Natural killer cell (primary cell): ENCODE measurements at regions not wholly inside any gene's neighbourhood (a gene's known extent, or its start where the extent isn't known, plus 50 kb on each side); places are given as distances from the start of the nearest gene placed in this dataset.

Experiments
- ATAC-seq, 3 donors: fragments of 150-1000 bp in 2 of 3; fragments of 200-7000 bp in 1 of 3; cut with Tn5 transposase; 1 replicate in 1 of 3; 2 replicates in 2 of 3; pipeline ENCODE4 v1.10.0; 2021; ENCODE audit warnings: mild to moderate bottlenecking in 2 of 3, moderate library complexity in 2 of 3
- DNase-seq, 2 donors: peaks; one replicate each; pipeline versions ENCODE4 v3.0.0 to v3.0.0-alpha.2; 2013 to 2021; ENCODE audit warnings: mixed read lengths in 1 of 2
- H3K27ac ChIP-seq: one replicate; pipeline ENCODE4 v1.5.1; 2013; ENCODE audit warnings: mild to moderate bottlenecking, low read length
- H3K27me3 ChIP-seq: one replicate; pipeline ENCODE4 v1.6.1; 2013; ENCODE audit warnings: low read length; ENCODE audit not compliant: control insufficient read depth, insufficient read depth
- H3K36me3 ChIP-seq: one replicate; pipeline ENCODE4 v1.6.1; 2013; ENCODE audit warnings: low read length; ENCODE audit not compliant: control insufficient read depth, insufficient read depth
- H3K4me1 ChIP-seq: one replicate; pipeline ENCODE4 v1.6.1; 2013; ENCODE audit warnings: low read length; ENCODE audit not compliant: control insufficient read depth, insufficient read depth
- H3K4me3 ChIP-seq: one replicate; pipeline ENCODE4 v1.5.1; 2013; ENCODE audit warnings: low read length
- H3K9me3 ChIP-seq: one replicate; pipeline ENCODE4 v1.6.1; 2013; ENCODE audit warnings: low read length; ENCODE audit not compliant: control insufficient read depth, insufficient read depth
- H3K27ac Mint-ChIP-seq, 2 donors: one replicate each; pipeline ENCODE4 v1.8.0; 2022; ENCODE audit warnings: mild to moderate bottlenecking in 2 of 2, mixed read lengths in 2 of 2, moderate library complexity in 1 of 2
- H3K27me3 Mint-ChIP-seq, 2 donors: one replicate each; pipeline ENCODE4 v1.8.0; 2022; ENCODE audit warnings: low read depth in 2 of 2, mixed read lengths in 2 of 2
- H3K36me3 Mint-ChIP-seq: one replicate; pipeline ENCODE4 v1.8.0; 2022; ENCODE audit warnings: mixed read lengths
- H3K4me1 Mint-ChIP-seq, 2 donors: one replicate each; pipeline ENCODE4 v1.8.0; 2022; ENCODE audit warnings: mixed read lengths in 2 of 2
- H3K4me3 Mint-ChIP-seq: one replicate; pipeline ENCODE4 v1.8.0; 2022; ENCODE audit warnings: mild to moderate bottlenecking, moderate library complexity, mixed read lengths
- H3K9me3 Mint-ChIP-seq, 2 donors: one replicate each; pipeline ENCODE4 v1.8.0; 2022; ENCODE audit warnings: mixed read lengths in 2 of 2
- WGBS: methylation state at CpG from one replicate; pipeline ENCODE4 v1.1.7; 2013; ENCODE audit warnings: missing lambda C conversion rate; ENCODE audit not compliant: insufficient coverage; 5-methylcytosine and 5-hydroxymethylcytosine counted together
- intact Hi-C: fragments of 100-400 bp; cut with micrococcal nuclease; formaldehyde crosslinking; loops from one replicate; pipeline ENCODE4 v1.14.2; 2022
- TF ChIP-seq, protein P1 (sequence below): fragments of 200-600 bp; IDR thresholded peaks from one replicate; pipeline ENCODE4 v1.8.0; 2022; ENCODE audit warnings: antibody characterized with exemption

DNA sequence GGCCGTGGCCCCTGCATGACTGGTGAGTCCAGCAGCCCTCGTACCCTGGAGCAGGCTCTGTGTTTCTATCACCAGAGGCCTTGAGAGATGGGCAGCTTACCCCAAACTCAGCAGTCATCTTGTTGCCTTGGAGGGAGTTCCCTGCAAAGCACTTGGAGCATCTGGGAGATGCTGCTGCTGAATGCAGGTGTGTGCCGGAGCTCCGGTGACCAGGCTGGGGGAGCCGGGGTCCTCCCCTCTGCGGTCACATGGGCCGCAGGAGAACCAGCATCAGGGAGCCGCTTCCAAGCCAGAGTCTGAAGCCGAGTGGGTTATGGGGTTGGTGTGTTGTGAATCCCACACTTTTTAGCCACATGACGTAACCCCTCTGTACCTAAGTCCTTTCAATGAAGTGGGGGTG is 82.8 kb downstream of the TEX29 start:
- H3K36me3 Mint-ChIP-seq: no peaks in the 10 kb centered on the region
- H3K9me3 ChIP-seq: no peaks in the 10 kb centered on the region
- no peak overlapping the region for H3K4me3 ChIP-seq
- H3K36me3 ChIP-seq: no peaks in the 10 kb centered on the region
- peaks cover 9 to 11% of the 10 kb centered on the region in 2 donors for H3K27me3 Mint-ChIP-seq
- H3K27ac Mint-ChIP-seq: no peak overlapping the region
- H3K4me3 Mint-ChIP-seq: no peak overlapping the region
- no peak overlapping the region for H3K27ac ChIP-seq
- intact Hi-C loops: no loop called here
- ATAC-seq (no peak), DNase-seq (no peak)
- H3K27me3 ChIP-seq: no peaks in the 10 kb centered on the region
- no peaks in the 10 kb centered on the region for H3K4me1 Mint-ChIP-seq
- TF ChIP-seq, protein P1, sequence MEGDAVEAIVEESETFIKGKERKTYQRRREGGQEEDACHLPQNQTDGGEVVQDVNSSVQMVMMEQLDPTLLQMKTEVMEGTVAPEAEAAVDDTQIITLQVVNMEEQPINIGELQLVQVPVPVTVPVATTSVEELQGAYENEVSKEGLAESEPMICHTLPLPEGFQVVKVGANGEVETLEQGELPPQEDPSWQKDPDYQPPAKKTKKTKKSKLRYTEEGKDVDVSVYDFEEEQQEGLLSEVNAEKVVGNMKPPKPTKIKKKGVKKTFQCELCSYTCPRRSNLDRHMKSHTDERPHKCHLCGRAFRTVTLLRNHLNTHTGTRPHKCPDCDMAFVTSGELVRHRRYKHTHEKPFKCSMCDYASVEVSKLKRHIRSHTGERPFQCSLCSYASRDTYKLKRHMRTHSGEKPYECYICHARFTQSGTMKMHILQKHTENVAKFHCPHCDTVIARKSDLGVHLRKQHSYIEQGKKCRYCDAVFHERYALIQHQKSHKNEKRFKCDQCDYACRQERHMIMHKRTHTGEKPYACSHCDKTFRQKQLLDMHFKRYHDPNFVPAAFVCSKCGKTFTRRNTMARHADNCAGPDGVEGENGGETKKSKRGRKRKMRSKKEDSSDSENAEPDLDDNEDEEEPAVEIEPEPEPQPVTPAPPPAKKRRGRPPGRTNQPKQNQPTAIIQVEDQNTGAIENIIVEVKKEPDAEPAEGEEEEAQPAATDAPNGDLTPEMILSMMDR: no peak
- no peaks in the 10 kb centered on the region for H3K9me3 Mint-ChIP-seq
- 90% methylated on average over 10 of the region's 10 CpGs for WGBS
- H3K4me1 ChIP-seq: no peaks in the 10 kb centered on the region

DNA sequence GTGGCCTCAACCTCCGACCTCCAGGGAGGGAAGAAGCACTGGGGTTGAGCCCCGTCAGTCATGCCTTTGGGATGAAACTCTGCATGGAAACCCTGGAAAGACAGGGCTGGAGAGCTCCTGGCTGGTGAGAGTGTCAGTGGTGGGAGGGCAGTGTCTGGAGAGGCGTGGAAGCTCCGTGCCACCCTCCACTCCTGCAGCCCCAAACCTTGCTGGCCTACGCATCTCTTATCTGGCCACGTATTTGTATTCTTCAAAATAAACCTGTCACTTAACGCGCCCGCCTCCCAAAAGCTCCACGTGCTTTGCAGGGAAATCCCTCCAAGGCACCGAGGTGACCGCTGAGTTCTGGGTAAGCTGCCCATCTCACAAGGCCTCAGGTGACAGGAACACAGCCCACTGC is 84.3 kb downstream of the TEX29 start:
- Mint-ChIP-seq H3K27me3 (peaks cover 11 to 13% of the 10 kb centered on the region in 2 donors), H3K4me3 (no peak overlapping the region), H3K36me3 (no peaks in the 10 kb centered on the region), H3K4me1 (no peaks in the 10 kb centered on the region), H3K9me3 (no peaks in the 10 kb centered on the region), H3K27ac (no peak overlapping the region)
- ATAC-seq: no peak
- H3K9me3 ChIP-seq: no peaks in the 10 kb centered on the region
- H3K4me1 ChIP-seq: no peaks in the 10 kb centered on the region
- no peak for DNase-seq
- no peak overlapping the region for H3K4me3 ChIP-seq
- H3K36me3 ChIP-seq: no peaks in the 10 kb centered on the region
- WGBS: 86% methylated on average over 12 of the region's 12 CpGs
- H3K27me3 ChIP-seq: no peaks in the 10 kb centered on the region
- intact Hi-C loops: no loop called here
- H3K27ac ChIP-seq: no peak overlapping the region
- TF ChIP-seq, protein P1: no peak

DNA sequence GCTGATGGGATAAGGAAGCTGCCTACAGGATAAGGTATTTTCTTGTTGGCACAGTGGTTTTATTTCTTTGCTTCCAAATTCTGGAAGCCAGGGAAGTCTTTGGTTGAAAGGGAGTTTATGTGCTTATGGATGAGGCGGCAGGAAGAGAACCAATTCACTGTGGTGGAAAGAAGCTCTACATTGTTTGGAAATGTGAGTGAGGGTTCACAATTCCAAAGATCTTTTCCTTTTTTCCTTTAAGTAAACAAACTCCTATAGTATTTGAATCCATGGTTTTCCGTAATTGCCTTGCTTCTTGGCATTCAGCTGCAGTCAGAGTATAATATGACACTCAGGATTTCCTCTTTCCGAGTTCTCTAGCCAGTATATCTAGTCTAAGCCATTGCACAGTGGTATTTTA is 86.2 kb downstream of the TEX29 start:
- H3K36me3 ChIP-seq: no peaks in the 10 kb centered on the region
- 56% methylated on average over 3 of the region's 3 CpGs for WGBS
- no peaks in the 10 kb centered on the region for H3K4me1 ChIP-seq
- no peak for DNase-seq
- Mint-ChIP-seq H3K4me3 (no peak overlapping the region), H3K9me3 (no peaks in the 10 kb centered on the region), H3K36me3 (no peaks in the 10 kb centered on the region), H3K4me1 (no peaks in the 10 kb centered on the region), H3K27ac (no peak overlapping the region), H3K27me3 (peaks cover 11 to 13% of the 10 kb centered on the region in 2 donors)
- H3K27me3 ChIP-seq: no peaks in the 10 kb centered on the region
- TF ChIP-seq, protein P1: no peak
- H3K4me3 ChIP-seq: no peak overlapping the region
- H3K9me3 ChIP-seq: no peaks in the 10 kb centered on the region
- intact Hi-C loops: no loop called here
- H3K27ac ChIP-seq: no peak overlapping the region
- ATAC-seq: no peak

DNA sequence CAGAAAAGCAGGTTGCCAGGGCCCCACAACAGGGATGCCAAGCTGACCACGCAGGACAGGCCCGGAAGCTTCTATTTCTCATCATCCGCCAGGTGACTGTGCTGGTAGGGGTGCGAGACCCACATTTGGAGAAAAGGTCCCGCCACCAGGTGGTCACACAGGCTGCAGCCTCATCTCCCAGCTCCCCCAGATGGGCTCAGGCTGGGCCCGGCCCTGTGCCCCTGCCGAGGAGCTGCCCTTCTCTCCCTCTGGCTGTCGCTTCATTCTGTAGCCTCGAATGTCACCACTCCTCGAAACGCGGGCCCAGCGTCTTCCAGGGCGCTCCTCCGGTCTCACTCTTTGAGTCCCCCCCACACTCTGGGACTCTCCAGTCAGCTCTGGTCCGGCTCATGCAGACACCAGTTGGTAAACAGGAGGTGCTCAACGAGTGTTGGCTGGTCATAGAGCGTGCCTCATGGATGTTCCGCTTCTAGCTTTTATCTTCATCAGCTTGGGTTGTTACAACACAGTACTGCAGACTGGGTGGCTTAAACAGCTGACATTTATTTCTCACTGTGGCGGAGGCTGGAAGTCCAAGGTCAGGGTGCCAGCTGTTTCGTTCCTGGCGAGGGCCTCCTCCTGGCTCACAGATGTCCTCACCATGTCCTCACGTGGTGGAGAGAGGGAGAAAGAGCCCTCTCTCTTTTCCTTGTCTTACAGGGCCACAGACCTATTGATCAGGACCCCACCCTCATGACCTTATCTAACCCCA is 87.1 kb downstream of the TEX29 start:
- H3K9me3 ChIP-seq: no peaks in the 10 kb centered on the region
- Mint-ChIP-seq H3K4me1 (no peaks in the 10 kb centered on the region), H3K36me3 (no peaks in the 10 kb centered on the region), H3K9me3 (no peaks in the 10 kb centered on the region), H3K27me3 (peaks cover 11 to 19% of the 10 kb centered on the region in 2 donors), H3K27ac (no peak overlapping the region), H3K4me3 (no peak overlapping the region)
- TF ChIP-seq, protein P1: no peak
- 88% methylated on average over 21 of the region's 23 CpGs for WGBS
- H3K4me3 ChIP-seq: no peak overlapping the region
- DNase-seq (no peak), ATAC-seq (no peak)
- no peaks in the 10 kb centered on the region for H3K36me3 ChIP-seq
- H3K27me3 ChIP-seq: no peaks in the 10 kb centered on the region
- intact Hi-C loops: no loop called here
- no peak overlapping the region for H3K27ac ChIP-seq
- no peaks in the 10 kb centered on the region for H3K4me1 ChIP-seq
